RPMI8226 (cell line): ENCODE measurements at regions not wholly inside any gene's neighbourhood (a gene's known extent, or its start where the extent isn't known, plus 50 kb on each side); places are given as distances from the start of the nearest gene placed in this dataset.
"Not testable (repeated sequence)": the region's sequence is repeated elsewhere in the genome, so short reads cannot be mapped to it uniquely, and the experiment has no call there.

ENCODE experiments used
- DNase-seq: peaks from one replicate; pipeline ENCODE4 v3.0.0-alpha.2; 2015

- DNase-seq, result no peak
Observed at GRCh38 chr11:80282643-80283042, 841.8 kb upstream of the TENM4 start.

- no peak for DNase-seq
Observed at GRCh38 chr11:80281194-80281593, 840.4 kb upstream of the TENM4 start.

- no peak for DNase-seq
Observed at GRCh38 chr11:80280737-80281136, 839.9 kb upstream of the TENM4 start.

GRCh38 chr11:80261776-80262175, 820.9 kb upstream of the TENM4 start:
- no peak for DNase-seq

- DNase-seq, result not testable (repeated sequence)
Observed at GRCh38 chr11:80257319-80258015, 816.6 kb upstream of the TENM4 start.

- no peak for DNase-seq
Observed at GRCh38 chr11:80255021-80255420, 814.2 kb upstream of the TENM4 start.

- DNase-seq, result no peak
Observed at GRCh38 chr11:80241766-80242165, 800.9 kb upstream of the TENM4 start.

GRCh38 chr11:80240245-80240644, 799.4 kb upstream of the TENM4 start:
- no peak for DNase-seq

GRCh38 chr11:80239217-80239616, 798.4 kb upstream of the TENM4 start:
- DNase-seq, result no peak

GRCh38 chr11:80227915-80228314, 787.1 kb upstream of the TENM4 start:
- DNase-seq, result no peak

GRCh38 chr11:80214413-80214812, 773.6 kb upstream of the TENM4 start:
- no peak for DNase-seq

- DNase-seq, result no peak
Observed at GRCh38 chr11:80211673-80212072, 770.8 kb upstream of the TENM4 start.

- no peak for DNase-seq
Observed at GRCh38 chr11:80204021-80204420, 763.2 kb upstream of the TENM4 start.

GRCh38 chr11:80196932-80197554, 756.2 kb upstream of the TENM4 start:
- no peak for DNase-seq

- DNase-seq, result no peak
Observed at GRCh38 chr11:80196041-80196440, 755.2 kb upstream of the TENM4 start.

GRCh38 chr11:80194625-80195024, 753.8 kb upstream of the TENM4 start:
- DNase-seq, result no peak

GRCh38 chr11:80194016-80194415, 753.2 kb upstream of the TENM4 start:
- no peak for DNase-seq

- DNase-seq, result no peak
Observed at GRCh38 chr11:80188076-80188627, 747.3 kb upstream of the TENM4 start.

GRCh38 chr11:80186692-80187091, 745.9 kb upstream of the TENM4 start:
- DNase-seq, result no peak

- DNase-seq, result no peak
Observed at GRCh38 chr11:80182901-80183300, 742.1 kb upstream of the TENM4 start.

- DNase-seq, result no peak
Observed at GRCh38 chr11:80173371-80174136, 732.7 kb upstream of the TENM4 start.

GRCh38 chr11:80168796-80169195, 728.0 kb upstream of the TENM4 start:
- no peak for DNase-seq

GRCh38 chr11:80167766-80168165, 726.9 kb upstream of the TENM4 start:
- peak; percentile 32 for DNase-seq

GRCh38 chr11:80165744-80166143, 724.9 kb upstream of the TENM4 start:
- DNase-seq, result no peak
